Spleen (tissue), 11 donors: ENCODE measurements at regions not wholly inside any gene's neighbourhood (a gene's known extent, or its start where the extent isn't known, plus 50 kb on each side); places are given as distances from the start of the nearest gene placed in this dataset.

ENCODE experiments used
- DNase-seq: peaks from one replicate; pipeline ENCODE4 v3.0.0-alpha.2; 2020
- H3K27ac ChIP-seq, 8 donors: fragments of 200-600 bp; sonication (generic) in 7 of 8; 1 replicate in 4 of 8; 2 replicates in 4 of 8; pipeline versions ENCODE4 v1.5.0 to v1.8.0; 2016 to 2021; ENCODE audit warnings: inconsistent platforms in 4 of 8, mild to moderate bottlenecking in 4 of 8, moderate library complexity in 1 of 8
- H3K27me3 ChIP-seq, 7 donors: fragments of 200-600 bp; sonication (generic) in 6 of 7; replicated peaks in 1 of 7; 1 replicate in 4 of 7; 2 replicates in 3 of 7; pipeline versions ENCODE4 v1.5.0 to v1.8.0; 2016 to 2021; ENCODE audit warnings: inconsistent platforms in 3 of 7, mild to moderate bottlenecking in 1 of 7
- H3K36me3 ChIP-seq, 6 donors: fragments of 200-600 bp; sonication (generic) in 5 of 6; 1 replicate in 4 of 6; 2 replicates in 2 of 6; pipeline versions ENCODE4 v1.5.0 to v1.8.0; 2016 to 2021; ENCODE audit warnings: inconsistent platforms in 2 of 6
- H3K4me1 ChIP-seq, 6 donors: fragments of 200-600 bp; sonication (generic) in 5 of 6; 1 replicate in 3 of 6; 2 replicates in 3 of 6; pipeline versions ENCODE4 v1.5.0 to v1.8.0; 2016 to 2021; ENCODE audit warnings: inconsistent platforms in 3 of 6
- H3K4me3 ChIP-seq, 8 donors: fragments of 200-600 bp; sonication (generic) in 7 of 8; 1 replicate in 4 of 8; 2 replicates in 4 of 8; pipeline versions ENCODE4 v1.5.0 to v1.8.0; 2016 to 2021; ENCODE audit warnings: inconsistent platforms in 4 of 8, mild to moderate bottlenecking in 4 of 8, moderate library complexity in 2 of 8
- H3K9me3 ChIP-seq, 8 donors: fragments of 200-600 bp; sonication (generic) in 7 of 8; 1 replicate in 4 of 8; 2 replicates in 4 of 8; pipeline versions ENCODE4 v1.5.0 to v1.8.0; 2016 to 2021; ENCODE audit warnings: inconsistent platforms in 4 of 8
- POLR2A ChIP-seq, 3 donors: fragments of 450-650 bp; IDR thresholded peaks; one replicate each; pipeline ENCODE4 v1.5.1; 2017; ENCODE audit warnings: antibody characterized with exemption in 3 of 3, mild to moderate bottlenecking in 1 of 3
- POLR2AphosphoS5 ChIP-seq, 3 donors: sonication (generic); formaldehyde crosslinking; IDR thresholded peaks; one replicate each; pipeline ENCODE4 v1.5.1; 2017; ENCODE audit warnings: antibody characterized with exemption in 3 of 3
- WGBS, 5 donors: extraction: QIAGEN DNeasy Blood & Tissue Kit in 3 of 5; methylation state at CpG; one replicate each; pipeline versions ENCODE4 v1.1.5 to v1.1.7; 2013 to 2018; 5-methylcytosine and 5-hydroxymethylcytosine counted together
- intact Hi-C: fragments of 100-400 bp; cut with DNase I; formaldehyde crosslinking; loops from one replicate; pipeline ENCODE4 v1.15.0; 2023; ENCODE audit warnings: low total_unique reads
- TF ChIP-seq, protein P1 (sequence below), 11 experiments: fragments of 200-600 bp in 7 of 11; fragments of 450-650 bp in 4 of 11; sonication (generic) in 4 of 11; IDR thresholded peaks in 8 of 11; conservative IDR thresholded peaks in 3 of 11; 1 replicate in 7 of 11; 2 replicates in 4 of 11; pipeline versions ENCODE4 v1.4.0 to v1.8.0; 2016 to 2021; ENCODE audit warnings: antibody characterized with exemption in 11 of 11, inconsistent platforms in 4 of 11, mild to moderate bottlenecking in 1 of 11
- donor health status: healthy with polysubstance abuse.
- donor health status: DM: no; HTN: no; CAD: no; lungs with moderate emphysema.
- donor health status: DM: no; HTN: no; CAD: no.
- donor health status: Bipolar disorder and iron deficiency.
- donor health status: healthy.
- donor health status: DM: no; HTN: no; CAD: no.
- donor health status: DM: yes; HTN: yes; CAD: no.

DNA sequence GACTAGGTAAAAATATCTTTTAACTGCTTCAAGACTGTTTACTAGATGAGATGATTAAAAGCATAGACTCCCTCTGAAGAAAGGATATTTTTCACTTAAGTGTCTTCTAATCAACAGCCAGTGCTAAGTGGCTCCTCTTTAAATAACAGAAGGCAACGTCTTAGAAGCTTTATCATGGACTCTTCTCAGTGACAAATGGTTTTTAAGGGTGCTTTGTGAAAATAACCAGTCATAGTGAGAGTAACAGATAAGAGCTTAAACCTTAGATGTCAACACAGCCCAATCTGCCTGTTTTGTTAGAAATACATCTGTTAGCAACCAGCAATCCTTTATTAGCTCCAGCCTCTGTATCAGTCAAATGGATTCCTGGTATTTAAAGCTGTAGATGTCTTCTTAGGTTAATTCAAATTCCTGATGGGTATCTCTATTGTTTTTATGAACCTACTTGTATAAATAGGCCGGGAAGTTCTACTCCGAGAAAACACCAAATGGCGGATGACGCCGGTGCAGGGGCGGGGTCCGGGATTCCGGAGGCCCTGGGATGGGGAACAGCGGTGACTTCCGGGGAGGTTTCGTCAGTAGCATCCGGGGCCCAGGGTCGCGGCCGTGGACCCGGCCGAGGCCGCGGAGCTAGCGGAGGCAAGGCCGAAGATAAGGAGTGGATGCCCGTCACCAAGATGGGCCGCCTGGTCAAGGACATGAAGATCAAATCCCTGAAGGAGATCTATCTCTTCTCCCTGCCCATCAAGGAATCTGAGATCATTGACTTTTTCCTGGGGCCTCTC, 285.4 kb downstream of the GPR37 start:
- WGBS, 5 donors = 80 to 88% (median 85%) methylated on average over 24 of the region's 24 CpGs
- peaks cover 0 to 5% (median 0%) of the 10 kb centered on the region in 8 donors for H3K9me3 ChIP-seq
- TF ChIP-seq POLR2AphosphoS5 (IDR thresholded peaks at IDR 0.05) (no peak), POLR2A (IDR thresholded peaks at IDR 0.05) (no peak)
- TF ChIP-seq, protein P1, sequence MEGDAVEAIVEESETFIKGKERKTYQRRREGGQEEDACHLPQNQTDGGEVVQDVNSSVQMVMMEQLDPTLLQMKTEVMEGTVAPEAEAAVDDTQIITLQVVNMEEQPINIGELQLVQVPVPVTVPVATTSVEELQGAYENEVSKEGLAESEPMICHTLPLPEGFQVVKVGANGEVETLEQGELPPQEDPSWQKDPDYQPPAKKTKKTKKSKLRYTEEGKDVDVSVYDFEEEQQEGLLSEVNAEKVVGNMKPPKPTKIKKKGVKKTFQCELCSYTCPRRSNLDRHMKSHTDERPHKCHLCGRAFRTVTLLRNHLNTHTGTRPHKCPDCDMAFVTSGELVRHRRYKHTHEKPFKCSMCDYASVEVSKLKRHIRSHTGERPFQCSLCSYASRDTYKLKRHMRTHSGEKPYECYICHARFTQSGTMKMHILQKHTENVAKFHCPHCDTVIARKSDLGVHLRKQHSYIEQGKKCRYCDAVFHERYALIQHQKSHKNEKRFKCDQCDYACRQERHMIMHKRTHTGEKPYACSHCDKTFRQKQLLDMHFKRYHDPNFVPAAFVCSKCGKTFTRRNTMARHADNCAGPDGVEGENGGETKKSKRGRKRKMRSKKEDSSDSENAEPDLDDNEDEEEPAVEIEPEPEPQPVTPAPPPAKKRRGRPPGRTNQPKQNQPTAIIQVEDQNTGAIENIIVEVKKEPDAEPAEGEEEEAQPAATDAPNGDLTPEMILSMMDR (IDR thresholded peaks at IDR 0.05 in 8 of 11, conservative IDR thresholded peaks at IDR 0.05 in 3 of 11) = no peak
- no peaks in the 10 kb centered on the region for H3K4me1 ChIP-seq
- no peak overlapping the region for H3K27ac ChIP-seq
- H3K36me3 ChIP-seq = no peaks in the 10 kb centered on the region
- no peaks in the 10 kb centered on the region for H3K27me3 ChIP-seq
- H3K4me3 ChIP-seq = no peak overlapping the region
- intact Hi-C loops = no loop called here
- DNase-seq = no peak

DNA sequence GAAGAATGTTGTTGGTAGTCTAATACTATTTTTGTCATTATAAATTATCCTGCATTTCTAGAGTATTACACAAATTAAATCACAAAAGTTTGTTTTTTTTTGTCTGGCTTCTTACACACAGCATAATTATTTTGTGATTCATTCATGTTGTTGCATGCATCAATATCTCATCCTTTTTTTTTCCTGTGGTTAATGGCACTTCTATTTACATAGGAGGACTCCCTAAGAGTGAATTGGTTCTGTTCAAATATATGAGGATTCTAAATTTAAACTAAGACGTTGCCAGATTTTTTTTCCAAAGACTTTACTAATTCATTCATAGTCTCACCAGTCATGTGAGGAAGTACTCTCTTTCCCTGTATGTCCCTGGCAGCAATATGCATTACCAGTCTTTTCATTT, 303.3 kb downstream of the GPR37 start:
- no peak for DNase-seq
- TF ChIP-seq POLR2A (IDR thresholded peaks at IDR 0.05) (no peak), POLR2AphosphoS5 (IDR thresholded peaks at IDR 0.05) (no peak)
- TF ChIP-seq, protein P1 (IDR thresholded peaks at IDR 0.05 in 8 of 11, conservative IDR thresholded peaks at IDR 0.05 in 3 of 11) = no peak
- intact Hi-C loops = no loop called here
- Histone ChIP-seq H3K4me3 (no peak overlapping the region), H3K27ac (no peak overlapping the region), H3K27me3 (no peaks in the 10 kb centered on the region), H3K9me3 (no peaks in the 10 kb centered on the region), H3K4me1 (no peaks in the 10 kb centered on the region), H3K36me3 (no peaks in the 10 kb centered on the region)
- WGBS, 5 donors = 49 to 85% (median 63%) methylated on average over 1 of the region's 1 CpG

DNA sequence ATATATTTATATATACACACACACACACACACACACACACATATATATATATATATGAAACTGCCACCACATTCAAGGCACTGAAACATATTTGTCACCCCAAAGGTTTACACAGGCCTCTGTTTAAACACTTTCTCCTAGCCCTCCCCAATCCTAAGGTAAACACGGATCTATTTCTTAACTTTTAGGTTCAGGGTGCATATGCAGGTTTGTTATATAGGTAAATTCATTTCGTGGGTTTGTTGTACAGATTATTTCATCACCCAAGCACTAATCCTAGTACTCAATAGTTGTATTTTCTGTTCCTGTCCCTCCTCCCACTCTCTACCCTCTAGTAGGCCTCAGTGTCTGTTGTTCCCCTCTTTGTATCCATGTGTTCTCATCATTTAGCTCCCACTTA, 305.0 kb downstream of the GPR37 start:
- WGBS, 5 donors = 55 to 85% (median 71%) methylated on average over 2 of the region's 2 CpGs
- no peak for TF ChIP-seq POLR2A (IDR thresholded peaks at IDR 0.05)
- no peak for TF ChIP-seq POLR2AphosphoS5 (IDR thresholded peaks at IDR 0.05)
- TF ChIP-seq, protein P1 (IDR thresholded peaks at IDR 0.05 in 8 of 11, conservative IDR thresholded peaks at IDR 0.05 in 3 of 11) = no peak
- intact Hi-C loops = no loop called here
- no peak overlapping the region for H3K27ac ChIP-seq
- H3K27me3 ChIP-seq = no peaks in the 10 kb centered on the region
- H3K4me1 ChIP-seq = no peaks in the 10 kb centered on the region
- H3K4me3 ChIP-seq = no peak overlapping the region
- DNase-seq = no peak
- no peaks in the 10 kb centered on the region for H3K9me3 ChIP-seq
- no peaks in the 10 kb centered on the region for H3K36me3 ChIP-seq

DNA sequence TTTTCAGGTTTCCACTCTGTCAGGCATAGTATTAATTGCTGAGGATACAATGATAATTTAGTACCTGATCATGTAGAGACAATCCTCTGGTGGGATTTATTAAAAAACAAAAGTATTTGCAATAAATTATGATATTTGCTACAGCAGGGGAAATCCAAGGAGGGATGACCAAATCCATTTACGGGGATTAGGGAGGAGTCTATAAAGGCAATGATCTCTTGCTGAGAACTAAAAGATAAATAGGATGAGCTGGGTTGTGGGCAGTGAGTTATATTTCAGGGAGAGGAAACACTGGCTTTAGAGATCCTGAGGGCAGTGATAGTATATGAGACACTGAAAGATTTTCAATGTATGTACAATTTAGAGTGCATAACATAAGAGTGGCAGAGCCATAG, 305.5 kb downstream of the GPR37 start:
- no peak overlapping the region for H3K4me3 ChIP-seq
- H3K27me3 ChIP-seq = no peaks in the 10 kb centered on the region
- TF ChIP-seq, protein P1 (IDR thresholded peaks at IDR 0.05 in 8 of 11, conservative IDR thresholded peaks at IDR 0.05 in 3 of 11) = no peak
- no peak for TF ChIP-seq POLR2A (IDR thresholded peaks at IDR 0.05)
- TF ChIP-seq POLR2AphosphoS5 (IDR thresholded peaks at IDR 0.05) = no peak
- 73 to 86% (median 75%) methylated on average over 1 of the region's 1 CpG for WGBS, 5 donors
- H3K4me1 ChIP-seq = no peaks in the 10 kb centered on the region
- intact Hi-C loops = no loop called here
- no peak overlapping the region for H3K27ac ChIP-seq
- H3K36me3 ChIP-seq = no peaks in the 10 kb centered on the region
- H3K9me3 ChIP-seq = no peaks in the 10 kb centered on the region
- DNase-seq = no peak
